A673 (cell line): ENCODE measurements at regions not wholly inside any gene's neighbourhood (a gene's known extent, or its start where the extent isn't known, plus 50 kb on each side); places are given as distances from the start of the nearest gene placed in this dataset.

ENCODE experiments used
- BruUV-seq: library from RNA; stranded (reverse); fragments of 400-500 nt; replicated peaks from 2 replicates; lab custom pipeline; 2021; lab: Mats Ljungman, UMichigan
- CTCF ChIA-PET: fragments of 300-600 bp; sonication (Branson Sonifier 250); formaldehyde crosslinking; loops from one replicate; lab custom pipeline; 2022; ENCODE audit warnings: antibody characterized with exemption; lab: Charles Lee
- POLR2A ChIA-PET: fragments of 300-600 bp; sonication (Branson Sonifier 250); formaldehyde crosslinking; loops from one replicate; lab custom pipeline; 2022; ENCODE audit warnings: antibody characterized with exemption; ENCODE audit not compliant: low non-redundant PET; lab: Charles Lee
- DNase-seq: peaks from one replicate; pipeline ENCODE4 v3.0.0-alpha.2; 2015; ENCODE audit warnings: low spot score
- H3K27ac ChIP-seq: fragments of 200-600 bp; sonication (generic); 2 replicates; pipeline ENCODE4 v1.5.1; 2016; ENCODE audit warnings: mixed run types, low read depth, mild to moderate bottlenecking, mixed read lengths, antibody characterized with exemption, low read length; ENCODE audit not compliant: poor library complexity, severe bottlenecking
- H3K27me3 ChIP-seq: fragments of 200-600 bp; sonication (generic); replicated peaks from 2 replicates; pipeline ENCODE4 v1.6.1; 2017; ENCODE audit warnings: mixed run types, low read depth, mild to moderate bottlenecking, mixed read lengths, antibody characterized with exemption, low read length; ENCODE audit not compliant: insufficient read depth, poor library complexity
- H3K36me3 ChIP-seq: fragments of 200-600 bp; sonication (generic); 2 replicates; pipeline ENCODE4 v1.6.1; 2016; ENCODE audit warnings: mixed run types, mild to moderate bottlenecking, mixed read lengths, antibody characterized with exemption, low read length; ENCODE audit not compliant: insufficient read depth, poor library complexity, severe bottlenecking
- H3K4me1 ChIP-seq: fragments of 200-600 bp; sonication (generic); 2 replicates; pipeline ENCODE4 v1.6.1; 2017; ENCODE audit warnings: mixed run types, mild to moderate bottlenecking, mixed read lengths, antibody characterized with exemption, low read length; ENCODE audit not compliant: insufficient read depth, poor library complexity, severe bottlenecking
- H3K4me3 ChIP-seq: fragments of 200-600 bp; sonication (generic); 2 replicates; pipeline ENCODE4 v1.5.1; 2016; ENCODE audit warnings: low read depth, mixed run types, mild to moderate bottlenecking, mixed read lengths, low read length; ENCODE audit not compliant: poor library complexity, severe bottlenecking
- H3K9me3 ChIP-seq: fragments of 200-600 bp; sonication (generic); 2 replicates; pipeline ENCODE4 v1.6.1; 2016; ENCODE audit warnings: mixed run types, low read depth, mild to moderate bottlenecking, mixed read lengths, antibody characterized with exemption, low read length; ENCODE audit not compliant: poor library complexity, severe bottlenecking
- CTCF ChIP-seq: fragments of 300-800, 200-600 bp; sonication (generic); conservative IDR thresholded peaks from 2 replicates; pipeline ENCODE4 v1.5.1; 2017; ENCODE audit warnings: low read depth, mild to moderate bottlenecking, antibody characterized with exemption, low read length, moderate library complexity, mixed read lengths
- EZH2 ChIP-seq: fragments of 200-600 bp; sonication (generic); IDR thresholded peaks from 2 replicates; pipeline ENCODE4 v1.6.1; 2017; ENCODE audit warnings: borderline replicate concordance, low read depth, mild to moderate bottlenecking, mixed read lengths, antibody characterized with exemption, low read length; ENCODE audit not compliant: poor library complexity, severe bottlenecking
- intact Hi-C: fragments of 100-400 bp; cut with micrococcal nuclease; formaldehyde crosslinking; loops from one replicate; pipeline ENCODE4 v1.10.0; 2022; ENCODE audit not compliant: unreplicated experiment

- BruUV-seq = no TSS peak
- DNase-seq = no peak
- POLR2A ChIA-PET = no interaction called here
- Histone ChIP-seq H3K4me1 (no peaks in the 10 kb centered on the region), H3K4me3 (no peak overlapping the region), H3K36me3 (no peaks in the 10 kb centered on the region), H3K9me3 (no peaks in the 10 kb centered on the region), H3K27ac (no peak overlapping the region), H3K27me3 (peaks cover 3% of the 10 kb centered on the region)
- intact Hi-C loops = loop anchor here (5.0 to 10.0 kb wide), 2 partner anchors 373 to 406 kb away; no protein-coding TSS in a partner anchor
- CTCF ChIA-PET = no interaction called here
- TF ChIP-seq CTCF = no peak
- no peak for TF ChIP-seq EZH2
Measured at GRCh38 chrX:10728806-10729389, 108.5 kb upstream of the MID1 start.

- ChIA-PET POLR2A (no interaction called here), CTCF (no interaction called here)
- intact Hi-C loops = no loop called here
- Histone ChIP-seq H3K27ac (no peak overlapping the region), H3K27me3 (no peaks in the 10 kb centered on the region), H3K9me3 (no peaks in the 10 kb centered on the region), H3K4me1 (no peaks in the 10 kb centered on the region), H3K4me3 (no peak overlapping the region), H3K36me3 (no peaks in the 10 kb centered on the region)
- no peak for TF ChIP-seq EZH2
- TF ChIP-seq CTCF = no peak
- no peak for DNase-seq
- BruUV-seq = no TSS peak
Measured at GRCh38 chrX:10739426-10739825, 119.0 kb upstream of the MID1 start.

GRCh38 chrX:10741003-10741402 is 120.6 kb upstream of the MID1 start:
- intact Hi-C loops = no loop called here
- Histone ChIP-seq H3K4me3 (no peak overlapping the region), H3K27me3 (no peaks in the 10 kb centered on the region), H3K4me1 (no peaks in the 10 kb centered on the region), H3K9me3 (no peaks in the 10 kb centered on the region), H3K27ac (no peak overlapping the region), H3K36me3 (no peaks in the 10 kb centered on the region)
- BruUV-seq = no TSS peak
- CTCF ChIA-PET = no interaction called here
- no peak for DNase-seq
- TF ChIP-seq CTCF (no peak), EZH2 (no peak)
- POLR2A ChIA-PET = no interaction called here
